ENCODE measurements at regions not wholly inside any gene's neighbourhood (a gene's known extent, or its start where the extent isn't known, plus 50 kb on each side); places are given as distances from the start of the nearest gene placed in this dataset.

GRCh38 chr4:11070813-11071212 is 357.9 kb downstream of the HS3ST1 start (continued):
- no peak for TF ChIP-seq GABPA (IDR thresholded peaks at IDR 0.05; ENCODE audit: borderline replicate concordance, insufficient read depth, low read length)
- no peak for TF ChIP-seq TAF1 (IDR thresholded peaks at IDR 0.05; ENCODE audit: low read depth, low read length)
- TF ChIP-seq JUN (IDR thresholded peaks at IDR 0.05; ENCODE audit: low read depth, low read length): no peak
- TF ChIP-seq BCL11A (IDR thresholded peaks at IDR 0.05; ENCODE audit: low read depth in 2 of 2, low read length in 2 of 2): no peak
- TF ChIP-seq KDM5A (IDR thresholded peaks at IDR 0.05; ENCODE audit: low read length): no peak

Data from H1 (cell line).